ENCODE measurements at regions not wholly inside any gene's neighbourhood (a gene's known extent, or its start where the extent isn't known, plus 50 kb on each side); places are given as distances from the start of the nearest gene placed in this dataset.

GRCh38 chr15:39215015-39215414 lies 365.9 kb upstream of the THBS1 start:
- Histone ChIP-seq H3K9ac (ENCODE audit: low read length) (no peak overlapping the region), H3K9me2 (replicated peaks; ENCODE audit: insufficient read depth, low read length) (no peaks in the 10 kb centered on the region), H3K79me2 (ENCODE audit: insufficient read depth, low read length) (no peaks in the 10 kb centered on the region), H3K9me3 (ENCODE audit: insufficient read depth, low read length) (no peaks in the 10 kb centered on the region), H2AFZ (ENCODE audit: low read depth, low read length, severe bottlenecking) (no peak overlapping the region), H3K4me3 (ENCODE audit: insufficient read depth, low read length, poor library complexity, severe bottlenecking) (no peak overlapping the region), H3K36me3 (ENCODE audit: low read length) (no peaks in the 10 kb centered on the region), H3K27ac (ENCODE audit: low read depth, low read length) (no peak overlapping the region), H4K20me1 (ENCODE audit: low read depth, low read length) (no peaks in the 10 kb centered on the region), H3K4me2 (ENCODE audit: low read depth, low read length, poor library complexity, severe bottlenecking) (no peak overlapping the region), H3F3A (ENCODE audit: insufficient read depth) (no peaks in the 10 kb centered on the region), H3K27me3 (ENCODE audit: low read length) (no peaks in the 10 kb centered on the region)
- TF ChIP-seq CTCF (IDR thresholded peaks at IDR 0.05; ENCODE audit: insufficient read depth, low read length, poor library complexity, severe bottlenecking) = no peak
- TF ChIP-seq EZH2phosphoT487 (conservative IDR thresholded peaks at IDR 0.05; ENCODE audit: low read length) = no peak

- Histone ChIP-seq H3K27me3 (ENCODE audit: low read length) (no peaks in the 10 kb centered on the region), H3K36me3 (ENCODE audit: low read length) (no peaks in the 10 kb centered on the region), H3K79me2 (ENCODE audit: insufficient read depth, low read length) (no peaks in the 10 kb centered on the region), H3K9me3 (ENCODE audit: insufficient read depth, low read length) (no peaks in the 10 kb centered on the region), H3K4me3 (ENCODE audit: insufficient read depth, low read length, poor library complexity, severe bottlenecking) (no peak overlapping the region), H3F3A (ENCODE audit: insufficient read depth) (no peaks in the 10 kb centered on the region), H3K9me2 (replicated peaks; ENCODE audit: insufficient read depth, low read length) (no peaks in the 10 kb centered on the region), H2AFZ (ENCODE audit: low read depth, low read length, severe bottlenecking) (no peak overlapping the region), H4K20me1 (ENCODE audit: low read depth, low read length) (no peaks in the 10 kb centered on the region), H3K4me2 (ENCODE audit: low read depth, low read length, poor library complexity, severe bottlenecking) (no peak overlapping the region), H3K27ac (ENCODE audit: low read depth, low read length) (no peak overlapping the region), H3K9ac (ENCODE audit: low read length) (no peak overlapping the region)
- no peak for TF ChIP-seq EZH2phosphoT487 (conservative IDR thresholded peaks at IDR 0.05; ENCODE audit: low read length)
- TF ChIP-seq CTCF (IDR thresholded peaks at IDR 0.05; ENCODE audit: insufficient read depth, low read length, poor library complexity, severe bottlenecking) = no peak
Measured at GRCh38 chr15:39216816-39217215, 364.1 kb upstream of the THBS1 start.

- H3K4me2 ChIP-seq (ENCODE audit: low read depth, low read length, poor library complexity, severe bottlenecking) = no peak overlapping the region
- H2AFZ ChIP-seq (ENCODE audit: low read depth, low read length, severe bottlenecking) = no peak overlapping the region
- no peaks in the 10 kb centered on the region for H3K9me3 ChIP-seq (ENCODE audit: insufficient read depth, low read length)
Measured at GRCh38 chr15:39219608-39220007, 361.3 kb upstream of the THBS1 start.

More at GRCh38 chr15:39219608-39220007, 361.3 kb upstream of the THBS1 start:
- TF ChIP-seq EZH2phosphoT487 (conservative IDR thresholded peaks at IDR 0.05; ENCODE audit: low read length) = no peak
- no peak for TF ChIP-seq CTCF (IDR thresholded peaks at IDR 0.05; ENCODE audit: insufficient read depth, low read length, poor library complexity, severe bottlenecking)
- H3K27me3 ChIP-seq (ENCODE audit: low read length) = no peaks in the 10 kb centered on the region
- H3K27ac ChIP-seq (ENCODE audit: low read depth, low read length) = no peak overlapping the region
- H3K36me3 ChIP-seq (ENCODE audit: low read length) = no peaks in the 10 kb centered on the region
- H3K9me2 ChIP-seq (replicated peaks; ENCODE audit: insufficient read depth, low read length) = no peaks in the 10 kb centered on the region
- no peaks in the 10 kb centered on the region for H3K79me2 ChIP-seq (ENCODE audit: insufficient read depth, low read length)
- H4K20me1 ChIP-seq (ENCODE audit: low read depth, low read length) = no peaks in the 10 kb centered on the region
- H3K4me3 ChIP-seq (ENCODE audit: insufficient read depth, low read length, poor library complexity, severe bottlenecking) = no peak overlapping the region
- no peaks in the 10 kb centered on the region for H3F3A ChIP-seq (ENCODE audit: insufficient read depth)
- H3K9ac ChIP-seq (ENCODE audit: low read length) = no peak overlapping the region

Measured in SU-DHL-6 (cell line).